HG03045 (cell line): ENCODE measurements at regions not wholly inside any gene's neighbourhood (a gene's known extent, or its start where the extent isn't known, plus 50 kb on each side); places are given as distances from the start of the nearest gene placed in this dataset.
"Not testable (repeated sequence)": the region's sequence is repeated elsewhere in the genome, so short reads cannot be mapped to it uniquely, and the experiment has no call there.

ENCODE experiments used
- ATAC-seq: cut with Tn5 transposase; IDR thresholded peaks from one replicate; pipeline ENCODE4 v1.9.1; 2021; ENCODE audit warnings: mild to moderate bottlenecking, moderate library complexity; ENCODE audit not compliant: unreplicated experiment

- no peak for ATAC-seq
These were observed 150.5 kb upstream of the ELL2 start for GRCh38 chr5:96112123-96112670.

- no peak for ATAC-seq
These were observed 149.6 kb upstream of the ELL2 start for GRCh38 chr5:96111080-96111756.

- no peak for ATAC-seq
These were observed 148.6 kb upstream of the ELL2 start for GRCh38 chr5:96110300-96110699.

- not testable (repeated sequence) for ATAC-seq
These were observed 147.0 kb upstream of the ELL2 start for GRCh38 chr5:96108629-96109028.

- not testable (repeated sequence) for ATAC-seq
These were observed 142.2 kb upstream of the ELL2 start for GRCh38 chr5:96103829-96104228.

GRCh38 chr5:96101358-96102089, 139.9 kb upstream of the ELL2 start:
- ATAC-seq: no peak

- not testable (repeated sequence) for ATAC-seq
These were observed 135.8 kb upstream of the ELL2 start for GRCh38 chr5:96097488-96097887.

GRCh38 chr5:96096724-96097123, 135.1 kb upstream of the ELL2 start:
- ATAC-seq: no peak

GRCh38 chr5:96094904-96095303, 133.3 kb upstream of the ELL2 start:
- ATAC-seq: no peak

- ATAC-seq: no peak
These were observed 132.3 kb upstream of the ELL2 start for GRCh38 chr5:96093890-96094381.

GRCh38 chr5:96093340-96093739, 131.7 kb upstream of the ELL2 start:
- no peak for ATAC-seq

- no peak for ATAC-seq
These were observed 130.2 kb upstream of the ELL2 start for GRCh38 chr5:96091874-96092273.

GRCh38 chr5:96090215-96090614, 128.6 kb upstream of the ELL2 start:
- no peak for ATAC-seq

- ATAC-seq: no peak
These were observed 127.3 kb upstream of the ELL2 start for GRCh38 chr5:96088706-96089498.

- no peak for ATAC-seq
These were observed 126.3 kb upstream of the ELL2 start for GRCh38 chr5:96087939-96088338.

GRCh38 chr5:96084874-96085506, 123.3 kb upstream of the ELL2 start:
- no peak for ATAC-seq

GRCh38 chr5:96083361-96083881, 121.8 kb upstream of the ELL2 start:
- ATAC-seq: no peak

GRCh38 chr5:96081276-96081858, 119.7 kb upstream of the ELL2 start:
- ATAC-seq: no peak

- ATAC-seq: no peak
These were observed 118.9 kb upstream of the ELL2 start for GRCh38 chr5:96080557-96080956.

- ATAC-seq: no peak
These were observed 118.3 kb upstream of the ELL2 start for GRCh38 chr5:96079962-96080361.
